PC-9 (cell line): ENCODE measurements at regions not wholly inside any gene's neighbourhood (a gene's known extent, or its start where the extent isn't known, plus 50 kb on each side); places are given as distances from the start of the nearest gene placed in this dataset.

Source experiments
- BruUV-seq: library from RNA; stranded (reverse); fragments of 400-500 nt; replicated peaks from 2 replicates; lab custom pipeline; 2021; lab: Mats Ljungman, UMichigan
- CTCF ChIA-PET: fragments of 300-600 bp; sonication (Branson Sonifier 250); formaldehyde crosslinking; loops from one replicate; lab custom pipeline; 2022; ENCODE audit warnings: antibody characterized with exemption; lab: Charles Lee
- POLR2A ChIA-PET: fragments of 300-600 bp; sonication (Branson Sonifier 250); formaldehyde crosslinking; loops from one replicate; lab custom pipeline; 2022; ENCODE audit warnings: antibody characterized with exemption; ENCODE audit not compliant: unreplicated experiment; lab: Charles Lee
- DNase-seq, 2 experiments: peaks; one replicate each; pipeline versions ENCODE4 v3.0.0 to v3.0.0-alpha.2; 2015 to 2022; ENCODE audit warnings: mixed read lengths in 1 of 2
- H2AFZ ChIP-seq: fragments of 200-600 bp; sonication (generic); 2 replicates; pipeline ENCODE4 v1.8.1; 2017; ENCODE audit warnings: antibody characterized with exemption
- H3F3A ChIP-seq: fragments of 200-600 bp; sonication (generic); 2 replicates; pipeline ENCODE4 v1.8.1; 2017; ENCODE audit warnings: antibody characterized with exemption, mild to moderate bottlenecking, low read depth; ENCODE audit not compliant: insufficient read depth
- H3K27ac ChIP-seq: fragments of 200-600 bp; sonication (generic); 2 replicates; pipeline ENCODE4 v1.6.1; 2016; ENCODE audit warnings: mixed run types
- H3K27me3 ChIP-seq: fragments of 200-600 bp; sonication (generic); 2 replicates; pipeline ENCODE4 v1.6.1; 2016; ENCODE audit warnings: low read depth, mixed run types; ENCODE audit not compliant: insufficient read depth
- H3K36me3 ChIP-seq: fragments of 200-600 bp; sonication (generic); 2 replicates; pipeline ENCODE4 v1.6.1; 2016; ENCODE audit warnings: low read depth, mixed run types
- H3K4me1 ChIP-seq: fragments of 200-600 bp; sonication (generic); replicated peaks from 2 replicates; pipeline ENCODE4 v1.6.1; 2016; ENCODE audit warnings: mixed run types; ENCODE audit not compliant: insufficient read depth
- H3K4me2 ChIP-seq: fragments of 200-600 bp; sonication (generic); 2 replicates; pipeline ENCODE4 v1.6.1; 2017; ENCODE audit warnings: mixed run types
- H3K4me3 ChIP-seq: fragments of 200-600 bp; sonication (generic); 2 replicates; pipeline ENCODE4 v1.6.1; 2016; ENCODE audit warnings: mixed run types
- H3K79me2 ChIP-seq: fragments of 200-600 bp; sonication (generic); 2 replicates; pipeline ENCODE4 v1.6.1; 2017; ENCODE audit warnings: low read depth, mixed run types
- H3K9me2 ChIP-seq: fragments of 200-600 bp; sonication (generic); 2 replicates; pipeline ENCODE4 v1.8.1; 2017; ENCODE audit warnings: mild to moderate bottlenecking; ENCODE audit not compliant: insufficient read depth
- H3K9me3 ChIP-seq: fragments of 200-600 bp; sonication (generic); 2 replicates; pipeline ENCODE4 v1.8.1; 2016; ENCODE audit warnings: low read depth; ENCODE audit not compliant: insufficient read depth
- H4K20me1 ChIP-seq: fragments of 200-600 bp; sonication (generic); 2 replicates; pipeline ENCODE4 v1.8.1; 2017; ENCODE audit not compliant: insufficient read depth
- CTCF ChIP-seq: fragments of 200-600 bp; sonication (generic); conservative IDR thresholded peaks from 2 replicates; pipeline ENCODE4 v1.6.1; 2017; ENCODE audit warnings: mixed run types, antibody characterized with exemption, mild to moderate bottlenecking, moderate library complexity
- EZH2 ChIP-seq: fragments of 200-600 bp; sonication (generic); IDR thresholded peaks from 2 replicates; pipeline ENCODE4 v1.8.0; 2017; ENCODE audit warnings: antibody characterized with exemption, low read depth
- intact Hi-C: fragments of 100-400 bp; cut with micrococcal nuclease; formaldehyde crosslinking; loops from one replicate; pipeline ENCODE4 v1.10.0; 2022; ENCODE audit not compliant: unreplicated experiment

- no peaks in the 10 kb centered on the region for H3K27me3 ChIP-seq
- no peak overlapping the region for H2AFZ ChIP-seq
- no peak for DNase-seq
- CTCF ChIA-PET, result no interaction called here
- H3K79me2 ChIP-seq, result no peaks in the 10 kb centered on the region
- H3F3A ChIP-seq, result peaks cover 10% of the 10 kb centered on the region
- H3K27ac ChIP-seq, result no peak overlapping the region
- POLR2A ChIA-PET, result no interaction called here
- H3K36me3 ChIP-seq, result 0 out of 2 replicates have a peak, but pooled peaks cover 4% of the 10 kb centered on the region
- peaks cover 20% of the 10 kb centered on the region for H3K4me1 ChIP-seq
- TF ChIP-seq EZH2 (no peak), CTCF (no peak)
- no peaks in the 10 kb centered on the region for H4K20me1 ChIP-seq
- 0 out of 2 replicates have a peak, but pooled peaks cover 3% of the 10 kb centered on the region for H3K9me3 ChIP-seq
- BruUV-seq, result no TSS peak
- no peaks in the 10 kb centered on the region for H3K9me2 ChIP-seq
- H3K4me3 ChIP-seq, result no peak overlapping the region
- no peak overlapping the region for H3K4me2 ChIP-seq
- intact Hi-C loops, result no loop called here
Observed at GRCh38 chr2:31469648-31470047, 55.1 kb upstream of the XDH start.

- Histone ChIP-seq H4K20me1 (no peaks in the 10 kb centered on the region), H3K79me2 (no peaks in the 10 kb centered on the region), H3K9me3 (0 out of 2 replicates have a peak, but pooled peaks cover 3% of the 10 kb centered on the region), H3K27me3 (no peaks in the 10 kb centered on the region), H3K9me2 (no peaks in the 10 kb centered on the region), H3K4me1 (peaks cover 20% of the 10 kb centered on the region), H2AFZ (0 out of 2 replicates have a peak overlapping the region, but pooled peaks have one; percentile 34), H3K36me3 (0 out of 2 replicates have a peak, but pooled peaks cover 4% of the 10 kb centered on the region), H3K4me3 (no peak overlapping the region; the same call in 1 of the 2 replicates), H3F3A (peaks cover 10% of the 10 kb centered on the region), H3K27ac (peak overlapping the region; percentile 63), H3K4me2 (peak overlapping the region; percentile 61)
- ChIA-PET CTCF (no interaction called here), POLR2A (no interaction called here)
- no peak for TF ChIP-seq EZH2
- no peak for TF ChIP-seq CTCF
- intact Hi-C loops, result loop anchor here (2.0 kb wide), 1 partner anchor 27 kb away; no protein-coding TSS in a partner anchor
- no TSS peak for BruUV-seq
- peak; percentile 48 to 88 for DNase-seq
Observed at GRCh38 chr2:31467426-31467825, 52.9 kb upstream of the XDH start.
